Fibroblast of peridontal ligament (primary cell): ENCODE measurements at regions not wholly inside any gene's neighbourhood (a gene's known extent, or its start where the extent isn't known, plus 50 kb on each side); places are given as distances from the start of the nearest gene placed in this dataset.
A peak's percentile ranks its signal among the peaks of the same experiment; 100 is the strongest.

Experiments used
- DNase-seq: peaks from one replicate; pipeline ENCODE4 v3.0.0-alpha.2; 2010; ENCODE audit errors: extremely low read depth

DNA sequence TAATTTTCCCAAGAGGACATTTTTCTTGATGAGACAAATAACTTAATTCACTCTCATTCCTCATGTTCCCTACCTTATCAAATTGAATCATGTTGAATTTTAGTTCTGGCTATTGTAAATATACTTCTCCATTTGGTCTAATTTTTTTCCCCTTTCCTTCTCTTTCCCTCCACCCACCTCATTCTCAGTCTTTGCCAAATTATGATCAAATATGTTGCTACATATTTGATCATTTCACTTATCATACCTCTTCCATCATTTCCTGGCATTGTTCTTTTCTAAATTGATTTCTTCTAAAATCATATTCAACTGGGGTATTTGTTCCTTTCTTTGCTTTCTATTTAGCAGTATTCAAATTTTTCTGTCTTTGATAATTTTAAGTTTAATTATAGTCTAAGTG is 52.3 kb downstream of the HDGFL1 start:
- DNase-seq = no peak

DNA sequence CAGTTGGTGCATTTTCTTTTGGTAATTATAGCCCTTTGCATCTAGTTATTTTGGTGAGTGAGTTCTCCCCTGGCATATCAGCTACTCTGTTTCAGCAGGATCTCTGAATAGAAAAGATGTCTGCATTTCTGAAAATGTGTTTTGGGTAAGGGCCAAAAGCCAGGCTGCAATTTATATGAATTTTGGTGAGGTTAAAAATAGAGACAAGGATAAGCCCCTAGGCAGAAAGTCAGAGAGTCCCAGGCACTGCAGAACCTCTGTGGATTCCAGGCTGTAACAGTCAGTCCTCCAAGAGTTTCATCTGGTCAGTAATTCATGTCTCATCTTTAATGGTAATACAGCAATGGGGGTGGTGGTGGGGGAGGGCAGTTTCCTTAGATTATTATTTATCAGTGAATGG is 53.0 kb downstream of the HDGFL1 start:
- no peak for DNase-seq

DNA sequence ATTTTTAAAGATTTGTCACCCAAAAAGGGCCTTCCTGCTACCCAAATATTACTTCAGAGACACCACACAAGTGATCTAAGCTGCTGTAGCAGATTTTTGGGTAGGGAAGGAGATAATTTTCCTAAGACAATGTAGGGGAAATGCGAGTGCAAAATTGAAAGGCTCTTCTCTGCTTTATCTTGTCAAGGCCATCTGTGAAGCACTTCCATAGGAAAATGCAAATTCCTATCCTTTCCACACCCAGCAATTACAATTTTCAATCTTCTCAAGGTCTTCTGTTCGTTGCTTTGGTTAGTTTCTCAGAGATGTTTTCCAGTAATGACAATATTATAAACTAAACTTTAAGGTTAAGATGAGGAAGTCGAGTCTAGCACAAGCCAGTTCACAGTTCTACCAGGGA is 53.4 kb downstream of the HDGFL1 start:
- DNase-seq = no peak

DNA sequence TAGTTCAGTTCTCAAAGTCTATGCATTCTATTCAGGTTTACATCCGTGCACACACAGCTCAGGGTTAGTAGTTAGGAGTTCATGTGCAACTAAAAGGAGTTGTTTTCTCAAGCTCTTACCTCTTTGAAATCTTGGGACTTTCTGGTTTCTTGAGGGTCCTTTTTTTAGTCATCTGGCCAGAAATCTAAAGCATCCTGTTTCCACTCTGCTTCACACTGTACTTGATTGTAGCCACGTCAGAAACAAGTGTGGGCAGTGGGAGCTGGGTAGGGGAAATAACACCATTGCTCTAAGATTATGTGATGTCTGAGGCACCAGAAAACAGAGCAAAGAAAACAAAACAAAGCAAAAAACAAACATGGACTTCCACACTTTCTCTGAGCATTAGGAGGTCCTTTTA is 58.3 kb downstream of the HDGFL1 start:
- DNase-seq = no peak

DNA sequence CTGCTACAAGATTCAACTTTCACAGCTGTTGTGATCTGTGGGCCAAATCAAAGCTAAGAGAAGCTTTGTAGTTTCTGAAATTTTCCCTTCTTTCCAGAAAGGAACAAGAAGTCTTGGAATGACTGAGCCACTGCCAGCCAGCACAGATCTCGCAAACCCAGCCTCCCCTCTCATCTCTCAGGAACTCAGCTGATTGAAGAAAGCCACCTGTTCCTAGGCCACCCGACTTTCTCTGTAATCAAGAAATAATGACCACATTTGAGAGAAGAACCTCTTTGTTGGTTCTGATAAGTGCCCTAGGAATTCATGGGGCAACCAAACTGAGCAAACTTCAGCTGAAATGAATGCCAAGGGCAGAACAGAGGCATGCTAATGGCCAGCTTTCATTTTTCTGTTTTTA is 61.7 kb downstream of the HDGFL1 start:
- peak; percentile 68 for DNase-seq

DNA sequence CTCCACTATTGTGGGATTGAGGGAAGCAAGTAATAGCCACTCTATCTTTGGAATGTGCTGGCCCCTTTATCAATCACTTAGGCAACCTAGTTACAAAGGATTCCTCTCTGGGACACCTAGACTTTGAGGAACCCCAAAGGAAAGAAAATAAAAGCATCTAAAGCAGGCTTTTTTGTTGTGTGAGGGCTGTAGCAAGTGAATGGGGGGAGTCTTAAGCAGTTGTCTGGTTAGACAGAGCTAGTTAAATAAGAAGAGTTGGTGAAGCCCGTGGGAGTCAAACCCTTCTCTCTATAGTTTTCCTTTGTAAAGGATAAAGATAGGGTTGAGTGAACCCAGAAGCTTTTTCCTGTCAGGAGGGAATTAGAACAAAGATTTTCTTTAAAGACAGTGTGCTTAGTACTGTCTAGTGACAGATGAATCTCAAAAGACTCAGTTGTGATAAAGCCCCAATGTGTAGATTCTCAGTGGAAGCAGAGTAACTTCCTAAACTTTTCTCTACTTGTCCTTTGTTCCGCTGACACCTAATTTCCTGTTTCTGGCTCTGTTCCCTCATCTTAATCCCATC is 63.3 kb downstream of the HDGFL1 start:
- DNase-seq = no peak

DNA sequence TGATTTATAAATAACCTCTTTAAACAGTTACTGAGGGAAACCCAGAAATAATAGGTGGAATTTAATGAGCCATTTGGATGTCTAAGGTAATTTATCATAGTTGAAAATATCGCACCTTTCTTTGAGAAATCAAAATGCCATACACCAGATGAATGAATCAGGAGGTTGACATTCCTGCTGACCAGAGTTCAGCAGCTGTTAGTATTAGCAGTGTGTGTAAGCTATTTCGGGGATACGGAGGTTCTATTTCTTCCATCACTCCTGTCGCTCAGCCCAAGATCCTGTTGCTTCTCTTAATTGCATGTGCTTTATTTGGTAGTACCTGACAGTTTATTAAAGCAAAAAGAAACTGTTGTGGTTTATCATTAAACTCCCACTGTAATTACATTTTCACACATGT is 67.1 kb downstream of the HDGFL1 start:
- no peak for DNase-seq

DNA sequence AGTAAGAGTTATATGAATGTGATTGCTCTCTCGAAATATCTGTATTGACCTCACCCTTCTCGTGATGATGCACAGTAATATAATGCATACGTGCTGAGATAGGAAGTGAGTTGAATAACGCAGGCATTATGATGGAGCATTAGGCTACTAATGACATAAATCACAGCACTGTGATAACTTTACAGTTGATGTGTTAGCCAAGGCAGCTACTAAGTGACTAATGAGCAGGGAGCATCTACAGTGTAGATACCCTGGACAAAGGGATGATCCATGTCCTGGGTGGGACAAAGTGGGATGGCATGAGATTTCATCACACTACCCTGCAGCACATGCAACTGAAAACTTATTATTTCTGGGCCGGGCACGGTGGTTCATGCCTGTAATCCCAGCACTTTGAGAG is 68.4 kb downstream of the HDGFL1 start:
- DNase-seq = no peak

DNA sequence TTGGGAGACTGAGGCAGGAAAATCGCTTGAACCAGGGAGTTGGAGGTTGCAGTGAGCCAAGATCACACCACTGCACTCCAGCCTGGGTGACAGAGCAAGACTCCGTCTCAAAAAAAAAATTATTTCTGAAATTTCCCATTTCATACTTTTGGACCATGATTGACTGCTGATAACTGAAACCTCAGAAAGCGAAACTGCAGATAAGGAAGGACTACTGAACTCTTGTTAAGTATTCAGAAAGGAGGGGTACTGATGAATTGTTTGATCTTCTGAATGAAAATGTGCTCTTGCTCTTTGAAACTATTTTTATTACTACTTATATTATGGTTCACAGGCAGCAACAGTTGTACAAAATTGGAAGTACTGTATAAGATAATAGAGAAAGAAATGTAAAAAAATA is 69.0 kb downstream of the HDGFL1 start:
- no peak for DNase-seq

DNA sequence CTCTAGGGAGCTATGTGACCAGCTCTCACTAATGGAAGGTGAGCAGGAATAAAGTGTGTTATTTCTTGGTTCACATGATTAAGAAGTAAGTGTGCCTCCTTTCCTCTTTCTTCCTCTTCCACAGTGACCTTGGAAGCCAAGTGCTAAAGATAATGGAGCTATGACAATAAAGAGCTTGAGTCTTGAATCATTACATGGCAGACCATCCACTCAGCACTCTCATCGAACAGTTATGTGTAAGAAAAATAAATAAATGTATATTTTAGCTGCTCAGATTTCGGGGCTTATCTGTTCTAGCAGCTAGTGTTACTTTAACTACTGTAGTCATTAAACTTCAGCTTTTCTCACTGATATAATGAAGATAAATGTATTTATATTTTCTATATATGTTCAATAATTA is 72.9 kb downstream of the HDGFL1 start:
- DNase-seq = no peak

DNA sequence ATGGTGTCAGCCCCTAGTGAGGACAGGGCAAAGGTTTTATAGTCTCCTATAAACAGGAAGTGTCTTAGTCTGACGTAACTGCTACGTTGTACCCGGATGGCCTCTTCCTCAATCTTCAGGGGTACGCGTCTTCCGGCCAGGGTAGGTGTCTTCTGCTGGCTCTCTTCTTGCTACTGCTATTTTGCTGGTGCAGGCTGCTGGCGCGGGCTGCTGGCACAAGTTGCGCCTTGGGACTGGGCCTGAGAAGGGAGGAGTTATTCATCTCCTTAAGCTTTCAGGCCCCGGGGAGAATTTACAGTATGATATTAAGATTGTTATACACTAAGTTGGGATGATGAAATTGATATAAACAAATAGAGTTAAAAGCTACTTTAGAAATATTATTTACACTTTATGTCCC is 74.4 kb downstream of the HDGFL1 start:
- no peak for DNase-seq

DNA sequence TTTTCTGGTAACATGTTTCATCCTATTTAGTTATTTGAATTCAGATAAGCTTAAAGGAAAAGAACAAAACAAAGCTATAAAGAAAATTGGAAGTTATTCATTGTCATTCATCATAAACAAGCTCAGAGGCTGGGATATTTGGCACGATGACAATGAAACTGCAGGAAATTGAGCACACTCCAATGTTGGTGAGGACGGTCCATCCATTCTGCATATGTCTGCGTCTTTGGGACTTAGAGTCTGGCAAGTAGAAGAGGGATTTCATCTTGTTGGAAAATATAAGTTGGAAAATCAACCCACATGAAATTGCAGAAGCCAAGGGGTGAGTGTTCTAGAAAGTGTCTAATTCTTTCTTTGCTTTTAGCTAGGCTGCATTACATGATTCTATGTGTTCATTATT is 78.4 kb downstream of the HDGFL1 start:
- DNase-seq = no peak

DNA sequence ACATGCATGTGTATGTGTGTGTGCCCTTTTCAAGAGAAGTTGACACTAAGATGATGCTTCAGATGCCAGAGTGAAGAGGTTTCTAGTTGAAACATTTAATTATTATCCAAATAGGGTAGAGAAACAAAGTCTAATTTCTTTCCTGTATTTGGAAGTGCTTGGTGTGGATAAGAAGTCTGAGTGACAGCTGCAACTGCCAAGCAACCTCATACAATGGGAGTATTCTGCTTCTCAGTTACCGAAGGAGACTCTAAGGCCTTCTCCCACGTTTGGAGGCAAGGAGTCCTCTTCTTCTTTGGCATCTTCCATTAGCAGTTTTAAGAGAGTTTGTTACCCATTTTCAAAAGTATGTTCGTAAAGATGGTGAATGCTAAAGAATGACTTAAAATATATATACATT is 82.4 kb downstream of the HDGFL1 start:
- no peak for DNase-seq

DNA sequence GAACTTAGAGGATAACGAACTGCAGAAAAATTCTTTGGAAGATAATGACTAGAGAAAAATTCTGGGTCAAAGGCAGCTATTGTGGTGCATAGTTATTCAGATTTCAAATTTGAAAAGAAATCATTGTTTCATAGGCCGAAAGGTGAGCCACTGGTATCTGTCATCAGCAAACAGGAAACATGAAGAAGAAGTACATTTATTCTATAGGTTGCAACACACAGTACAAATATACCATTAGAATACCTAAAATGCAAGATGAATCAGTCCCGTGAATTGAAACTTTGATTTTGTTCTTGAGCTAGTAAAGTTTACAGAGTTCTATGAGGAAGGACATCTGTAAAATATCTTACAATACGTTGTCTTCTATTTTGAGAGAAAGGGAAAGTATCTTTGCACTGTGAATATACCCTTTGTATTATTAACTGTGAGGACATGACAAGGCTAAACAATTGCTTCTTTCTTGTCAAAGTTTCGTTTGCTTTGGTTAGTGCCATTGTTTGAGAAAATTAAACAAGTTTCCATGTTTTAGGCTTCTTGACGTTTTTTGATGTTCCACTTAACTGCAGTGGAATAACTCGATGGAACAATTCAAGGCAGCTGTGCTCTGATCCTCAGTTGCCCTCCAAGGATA is 84.7 kb downstream of the HDGFL1 start:
- DNase-seq = no peak

DNA sequence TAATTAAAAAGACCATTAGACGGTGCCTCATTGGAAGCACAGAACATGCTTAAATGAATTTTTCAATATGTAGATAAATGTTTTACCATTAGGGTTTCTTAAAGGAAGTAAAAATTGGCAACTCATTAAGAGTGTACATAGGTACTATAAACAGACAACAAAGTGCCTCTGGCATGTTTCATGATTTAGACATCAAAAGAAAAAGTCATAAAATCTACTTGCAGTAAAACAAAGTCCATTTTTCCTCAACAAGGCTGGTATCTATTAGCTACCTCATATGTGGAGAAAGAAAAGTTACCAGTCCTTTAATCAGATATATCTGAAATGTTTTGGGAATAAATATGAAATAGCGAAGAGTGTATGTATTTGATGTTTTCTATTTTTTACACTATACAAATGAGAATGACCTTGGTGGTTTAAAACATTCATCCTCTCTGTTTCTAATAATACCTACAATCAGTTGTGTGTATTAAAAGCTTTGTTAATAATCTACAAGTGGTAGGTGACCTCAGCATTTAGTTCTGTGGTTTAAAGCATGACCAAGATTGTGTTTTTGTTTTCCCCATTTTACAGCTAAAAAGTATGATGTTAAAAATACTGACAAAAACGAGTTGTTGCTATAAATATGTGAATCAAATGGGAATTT is 87.5 kb downstream of the HDGFL1 start:
- no peak for DNase-seq

DNA sequence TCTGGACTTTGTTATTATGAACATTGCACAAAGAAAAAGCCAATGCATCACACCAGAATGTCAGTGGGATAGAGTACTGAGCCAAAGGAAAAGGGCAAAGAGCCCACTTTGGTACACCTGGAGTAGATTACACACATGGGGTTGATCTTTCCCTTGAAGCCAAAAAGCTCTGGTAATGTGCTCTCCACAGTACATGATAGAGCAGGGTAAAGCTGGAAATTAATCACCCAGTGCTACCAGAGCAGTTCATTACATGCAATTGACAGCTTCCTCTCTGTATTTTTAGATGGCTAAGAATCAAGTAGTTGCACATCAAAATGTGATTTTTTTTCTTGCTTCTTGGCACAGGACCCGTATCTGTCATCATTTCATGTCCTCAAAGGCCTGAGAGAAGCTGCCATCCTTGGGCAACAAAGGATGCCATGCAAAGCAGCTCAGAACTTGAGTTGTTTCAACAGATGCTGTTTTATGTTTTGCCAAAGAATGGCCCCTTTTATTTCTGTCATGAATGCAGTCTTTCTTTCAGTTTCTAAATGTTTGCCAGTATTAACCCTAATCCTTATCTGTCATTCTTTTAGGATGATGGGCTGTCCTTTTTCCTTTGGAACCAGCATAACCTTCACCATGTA is 88.1 kb downstream of the HDGFL1 start:
- DNase-seq = peak; percentile 8

DNA sequence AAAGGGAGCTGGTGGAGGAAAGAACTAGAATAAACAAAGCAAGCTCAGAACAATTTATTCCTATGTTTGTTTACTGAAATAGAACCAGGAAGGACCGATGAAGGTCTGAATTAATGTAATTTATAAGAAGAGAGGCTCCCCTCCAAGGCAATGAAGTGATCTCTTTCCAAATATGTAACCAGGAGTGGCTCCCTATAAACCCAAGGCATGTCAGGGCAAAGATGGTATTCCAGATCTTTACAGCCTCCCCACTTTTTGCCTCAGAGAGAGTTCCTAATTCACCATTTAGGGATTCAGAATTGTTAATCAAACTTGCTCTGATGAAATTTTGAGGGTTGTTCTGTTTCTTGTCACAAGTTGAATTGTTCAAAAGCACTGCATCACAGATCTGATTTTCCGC is 88.8 kb downstream of the HDGFL1 start:
- no peak for DNase-seq

DNA sequence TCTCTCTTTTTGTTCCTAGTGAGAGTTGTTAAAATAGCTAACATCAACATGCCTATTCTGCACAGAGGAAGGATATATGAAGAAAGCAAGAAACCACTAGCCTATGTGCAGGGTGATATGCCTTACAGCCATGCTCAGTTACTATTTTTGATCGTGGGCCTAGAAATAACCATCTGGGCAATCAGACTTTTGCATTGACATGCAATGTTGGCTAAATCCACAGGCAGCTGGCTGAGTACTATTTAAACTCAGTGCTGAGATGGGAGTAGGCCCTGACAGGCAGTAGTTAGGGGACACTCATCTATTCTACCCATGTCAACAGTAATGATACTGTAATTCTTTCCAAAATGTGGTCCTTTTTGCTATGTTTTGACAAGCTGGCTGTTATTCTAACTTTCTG is 89.6 kb downstream of the HDGFL1 start:
- peak; percentile 43 for DNase-seq

DNA sequence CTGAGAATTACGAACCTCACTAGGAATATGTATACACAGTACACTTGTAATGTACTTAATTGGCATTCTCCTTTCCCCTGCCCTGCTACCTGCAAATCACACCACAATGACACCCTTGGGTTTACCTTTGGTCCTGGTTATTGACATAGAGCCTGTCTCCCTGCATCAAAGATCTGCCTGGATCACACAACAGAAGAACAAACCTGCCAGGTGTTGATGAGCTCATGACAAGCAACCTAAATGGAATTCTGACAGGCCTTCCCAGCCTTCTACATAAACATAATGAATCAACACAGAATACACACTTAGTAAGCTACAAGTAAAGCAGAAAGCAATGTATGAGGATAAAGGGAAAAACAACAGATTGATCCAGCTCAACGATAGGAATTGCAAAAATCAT is 95.6 kb downstream of the HDGFL1 start:
- no peak for DNase-seq

DNA sequence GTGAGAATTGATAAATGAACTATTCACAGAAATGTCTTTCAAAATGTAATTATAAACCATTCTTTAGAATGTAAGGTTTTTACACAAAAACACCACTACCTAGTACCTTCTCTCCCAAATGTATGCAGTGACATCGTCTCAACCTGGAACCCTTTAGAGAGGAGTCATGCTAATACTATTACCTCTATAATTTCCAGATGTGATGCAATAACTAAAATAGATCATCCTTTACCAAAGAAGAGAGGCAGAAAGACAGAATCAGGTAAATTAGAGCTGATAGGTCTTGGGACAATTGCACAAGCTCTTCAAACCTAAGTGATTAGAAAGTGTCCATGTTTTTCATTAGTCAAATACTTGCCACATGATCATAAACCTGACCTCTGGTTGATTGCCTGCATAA is 96.7 kb downstream of the HDGFL1 start:
- DNase-seq = no peak

DNA sequence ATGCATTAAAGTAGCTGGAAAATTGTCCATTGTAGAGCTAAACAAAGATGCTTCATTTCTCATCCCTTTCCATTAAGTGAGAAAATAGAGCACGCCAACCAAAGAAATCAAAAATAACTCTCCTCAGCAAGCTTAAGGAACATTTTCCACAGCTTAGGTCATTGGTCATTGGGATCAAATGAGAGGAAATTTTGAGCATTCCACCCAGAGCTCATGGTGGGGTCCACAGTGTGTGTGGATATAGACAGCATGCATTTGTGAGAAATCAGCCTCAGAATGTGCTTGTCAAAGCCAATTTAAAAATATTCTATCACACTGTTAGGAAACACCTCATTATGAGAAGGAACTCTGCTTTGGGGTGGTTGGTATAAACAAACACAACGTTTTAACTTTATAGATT is 97.2 kb downstream of the HDGFL1 start:
- no peak for DNase-seq

DNA sequence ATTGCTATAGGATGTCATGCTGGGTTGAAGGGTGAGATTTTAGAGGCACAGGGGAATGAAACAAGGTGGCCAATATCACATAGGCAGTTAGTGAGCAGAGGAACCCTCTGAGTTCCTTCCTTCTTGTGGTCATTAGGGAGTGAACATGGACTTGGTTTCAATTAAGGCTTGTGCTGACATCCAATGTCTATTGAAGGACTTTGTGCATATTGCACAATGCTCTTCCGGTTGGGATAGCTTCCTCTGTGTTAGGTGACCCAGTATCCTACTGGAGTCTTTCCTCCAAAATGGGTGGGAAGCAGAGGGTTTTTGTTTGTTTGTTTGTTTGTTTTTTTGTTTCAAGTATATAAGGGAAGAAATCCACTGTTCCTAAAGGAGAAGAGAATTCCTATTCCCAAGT is 98.5 kb downstream of the HDGFL1 start:
- DNase-seq = peak; percentile 5

DNA sequence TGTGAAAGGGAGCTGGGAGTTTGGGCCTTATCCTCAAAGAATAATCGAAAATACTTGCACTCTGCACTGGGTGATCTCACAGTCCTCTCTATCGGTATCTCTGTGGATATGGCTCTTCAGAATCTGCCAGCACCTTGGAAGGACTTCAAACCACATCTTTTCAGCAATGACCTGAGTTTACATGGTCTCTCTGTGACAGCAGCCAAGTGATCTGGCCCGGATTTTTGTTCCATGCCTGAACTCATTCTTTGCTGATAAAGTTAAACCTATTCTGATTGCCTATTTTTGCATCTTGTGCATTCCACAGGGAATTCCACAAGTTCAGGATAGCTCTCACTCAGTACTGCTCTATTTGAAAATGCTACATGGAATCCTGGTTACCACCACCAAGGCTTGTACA is 98.9 kb downstream of the HDGFL1 start:
- DNase-seq = peak; percentile 50
